HG03025 (cell line): ENCODE measurements at regions not wholly inside any gene's neighbourhood (a gene's known extent, or its start where the extent isn't known, plus 50 kb on each side); places are given as distances from the start of the nearest gene placed in this dataset.
A peak's percentile ranks its signal among the peaks of the same experiment; 100 is the strongest.
"Not testable (repeated sequence)": the region's sequence is repeated elsewhere in the genome, so short reads cannot be mapped to it uniquely, and the experiment has no call there.

Experiments used
- ATAC-seq: cut with Tn5 transposase; IDR thresholded peaks from one replicate; pipeline ENCODE4 v1.9.1; 2021; ENCODE audit warnings: mild to moderate bottlenecking, moderate library complexity; ENCODE audit not compliant: unreplicated experiment, low FRiP score

- ATAC-seq: no peak
Observed at GRCh38 chr6:27684264-27685211, 211.6 kb upstream of the ZNF184 start.

GRCh38 chr6:27679964-27680694 lies 207.2 kb upstream of the ZNF184 start:
- no peak for ATAC-seq

- ATAC-seq: no peak
Observed at GRCh38 chr6:27679308-27679963, 206.5 kb upstream of the ZNF184 start.

GRCh38 chr6:27678469-27678868 lies 205.6 kb upstream of the ZNF184 start:
- no peak for ATAC-seq

DNA sequence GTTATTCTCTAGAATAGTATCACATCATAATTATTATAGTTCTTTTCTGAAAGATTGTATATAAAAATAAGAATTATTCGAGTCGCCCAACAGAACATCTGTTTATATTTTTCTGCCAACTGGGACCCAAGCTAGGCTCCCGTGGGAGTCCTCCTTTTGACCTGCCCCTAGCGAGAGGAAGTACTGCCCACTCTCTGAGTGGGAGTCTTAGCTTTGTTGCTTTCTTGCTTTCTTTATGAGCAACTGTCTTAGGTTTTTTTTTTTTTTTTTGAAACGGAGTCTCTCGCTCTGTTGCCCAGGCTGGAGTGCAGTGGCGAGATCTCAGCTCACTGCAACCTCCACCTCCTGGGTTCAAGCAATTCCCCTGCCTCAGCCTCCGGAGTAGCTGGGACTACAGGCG lies 202.0 kb upstream of the ZNF184 start:
- no peak for ATAC-seq

GRCh38 chr6:27672113-27672799 lies 199.4 kb upstream of the ZNF184 start:
- peak; percentile 58 for ATAC-seq

DNA sequence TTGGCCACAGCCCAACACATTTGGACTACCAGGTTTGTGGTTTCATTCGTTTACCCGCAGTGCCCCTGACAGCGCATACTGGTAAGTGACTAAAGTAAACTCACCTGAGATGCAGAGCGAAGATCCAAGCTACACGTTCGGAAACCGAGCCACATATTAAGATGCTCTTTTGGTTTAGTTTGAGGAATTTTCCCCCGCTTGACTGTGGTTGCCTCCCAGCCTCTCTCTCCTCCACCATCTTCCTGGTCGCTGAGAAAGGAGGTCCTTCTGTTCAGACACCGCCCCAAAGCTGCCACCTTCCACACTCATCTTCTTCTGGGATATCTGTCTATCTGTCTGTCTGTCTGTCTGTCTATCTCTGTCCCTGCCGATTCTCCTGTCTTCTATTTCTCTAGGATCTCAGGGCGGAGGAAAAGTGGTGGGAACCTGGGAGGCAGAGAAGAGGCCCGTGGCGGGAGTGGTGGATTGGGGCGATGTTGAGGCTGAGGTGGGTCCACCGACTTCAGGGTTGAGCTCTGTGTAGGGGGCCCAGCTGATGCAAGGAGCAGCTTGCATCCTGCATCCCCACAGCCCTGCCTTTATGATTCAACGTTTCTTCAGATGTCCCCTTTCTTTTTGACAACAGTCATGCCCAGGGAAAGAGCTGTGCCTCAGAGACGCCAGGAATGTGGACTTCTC lies 196.9 kb upstream of the ZNF184 start:
- ATAC-seq: no peak

DNA sequence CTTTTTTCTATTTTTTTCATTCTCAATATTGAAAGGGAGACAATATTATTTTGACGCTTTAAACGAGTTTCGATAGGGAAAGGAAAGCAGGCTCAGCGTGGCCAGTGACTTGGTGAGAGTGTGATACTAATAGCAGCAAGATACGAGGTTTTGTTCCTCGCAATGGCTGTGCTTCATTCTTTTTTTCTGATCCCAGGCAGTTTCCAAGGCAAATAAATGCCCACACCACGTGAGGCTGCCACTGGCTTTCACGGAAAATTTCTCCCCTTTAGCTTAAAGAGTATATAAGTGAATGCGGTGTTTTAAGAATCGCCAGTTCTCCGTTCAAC lies 196.4 kb upstream of the ZNF184 start:
- no peak for ATAC-seq

DNA sequence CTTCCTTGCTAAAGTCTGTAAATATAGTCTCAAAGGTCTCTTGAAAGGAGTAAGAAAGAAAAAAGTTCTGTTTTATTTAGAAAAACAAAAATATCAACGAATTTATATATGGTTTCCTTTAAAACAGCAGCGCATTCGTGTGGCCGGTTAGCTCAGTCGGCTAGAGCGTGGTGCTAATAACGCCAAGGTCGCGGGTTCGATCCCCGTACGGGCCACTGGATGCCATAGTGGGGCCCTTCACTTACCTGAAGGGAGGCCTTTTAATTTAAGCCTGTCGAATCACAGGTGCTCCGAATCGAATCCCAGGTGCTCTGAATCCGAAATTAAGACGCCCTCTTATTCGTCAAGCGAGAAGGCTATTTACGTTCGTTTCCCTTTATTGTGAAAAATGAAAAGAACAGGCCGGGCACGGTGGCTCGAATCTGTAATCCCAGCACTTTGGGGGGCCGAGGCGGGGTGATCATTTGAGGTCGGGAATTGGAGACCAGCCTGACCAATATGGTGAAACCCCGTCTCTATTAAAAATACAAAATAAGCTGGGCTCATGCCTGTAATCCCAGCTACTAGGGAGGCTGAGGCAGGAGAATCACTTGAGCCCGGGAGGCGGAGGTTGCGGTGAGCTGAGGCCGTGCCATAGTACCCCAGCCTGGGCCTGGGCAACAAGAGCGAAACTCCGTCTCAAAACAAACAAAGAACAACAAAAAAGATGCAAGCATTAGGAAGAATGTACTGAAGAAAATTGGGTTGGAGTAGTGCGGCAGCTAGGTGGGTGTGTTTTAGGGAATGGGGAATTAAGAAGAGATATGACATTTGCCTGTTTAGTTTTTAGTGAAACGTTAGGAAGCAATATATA lies 195.8 kb upstream of the ZNF184 start:
- no peak for ATAC-seq

DNA sequence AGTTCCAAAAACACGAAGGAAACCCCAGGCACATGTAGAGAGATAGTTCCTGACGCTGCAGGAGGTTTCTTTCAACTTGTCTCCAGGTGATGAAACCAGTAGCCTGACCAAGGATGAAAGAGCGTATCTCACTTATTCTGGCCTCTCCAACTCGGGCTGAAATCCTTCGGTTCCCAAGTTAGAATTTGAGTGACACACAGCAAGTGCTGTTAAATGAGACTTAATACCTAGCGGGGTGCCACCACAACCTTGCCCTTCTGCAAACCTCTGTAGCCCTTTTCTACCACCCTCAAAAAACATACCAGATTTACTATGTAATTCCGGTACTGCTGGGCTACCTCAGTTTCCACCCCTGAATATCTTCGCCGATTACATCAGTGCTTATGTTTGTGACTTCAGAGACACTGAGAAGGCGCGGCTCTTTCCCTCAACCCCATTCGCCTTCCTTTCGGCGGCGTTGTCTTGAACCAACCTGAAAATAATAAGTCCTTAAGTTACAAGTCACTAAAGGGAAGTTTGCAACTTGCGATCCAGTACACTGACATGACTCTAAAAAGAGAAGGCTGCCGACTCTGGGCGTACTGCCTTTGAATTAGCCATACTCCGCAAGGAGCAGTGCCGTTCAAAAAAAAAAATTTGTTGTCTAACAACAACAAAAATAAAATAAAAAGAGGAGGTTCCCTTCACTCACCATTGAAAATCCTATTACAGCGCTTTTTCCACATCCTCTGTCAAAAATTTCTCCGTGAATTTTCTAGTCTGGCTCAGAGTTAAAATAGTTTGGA lies 194.9 kb upstream of the ZNF184 start:
- ATAC-seq: no peak

GRCh38 chr6:27667016-27667656 lies 194.2 kb upstream of the ZNF184 start:
- ATAC-seq: no peak

DNA sequence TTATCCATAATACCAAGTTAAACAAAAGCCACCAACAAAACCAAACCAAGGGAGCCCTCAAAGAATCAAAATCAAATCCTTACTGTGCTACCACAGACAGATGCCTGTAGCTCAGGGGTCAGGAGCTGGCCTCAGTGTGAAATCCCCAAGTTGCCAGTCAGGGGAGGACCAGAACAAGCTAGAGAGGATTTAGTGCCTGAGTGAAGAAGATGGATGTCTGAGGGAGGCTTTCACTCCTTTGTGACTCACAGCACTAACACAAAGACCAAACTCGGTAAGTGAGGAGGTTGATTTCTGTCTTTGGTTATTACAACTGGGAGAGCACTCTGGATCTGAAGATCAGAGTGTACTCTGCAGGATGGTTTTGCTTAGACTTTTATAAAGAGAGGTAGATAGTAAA lies 189.9 kb upstream of the ZNF184 start:
- ATAC-seq: no peak

DNA sequence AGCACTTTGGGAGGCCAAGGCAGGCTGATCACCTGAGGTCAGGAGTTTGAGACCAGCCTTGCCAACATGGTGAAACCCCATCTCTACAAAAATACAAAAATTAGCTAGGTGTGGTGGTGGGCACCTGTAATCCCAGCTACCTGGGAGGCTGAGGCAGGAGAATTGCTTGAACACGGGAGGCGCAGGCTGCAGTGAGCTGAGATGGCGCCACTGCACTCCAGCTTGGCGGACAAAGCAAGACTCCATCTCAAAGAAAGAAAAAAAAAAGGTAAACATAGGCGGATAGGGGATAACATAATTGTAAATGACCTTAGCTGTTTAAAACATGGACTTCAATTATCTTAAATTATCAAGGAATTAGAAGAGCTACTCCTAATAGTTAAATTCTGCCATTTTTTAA lies 189.3 kb upstream of the ZNF184 start:
- not testable (repeated sequence) for ATAC-seq

GRCh38 chr6:27653143-27653825 lies 180.4 kb upstream of the ZNF184 start:
- not testable (repeated sequence) for ATAC-seq

GRCh38 chr6:27651371-27651732 lies 178.4 kb upstream of the ZNF184 start:
- no peak for ATAC-seq

- no peak for ATAC-seq
Observed at GRCh38 chr6:27650620-27651370, 177.9 kb upstream of the ZNF184 start.

DNA sequence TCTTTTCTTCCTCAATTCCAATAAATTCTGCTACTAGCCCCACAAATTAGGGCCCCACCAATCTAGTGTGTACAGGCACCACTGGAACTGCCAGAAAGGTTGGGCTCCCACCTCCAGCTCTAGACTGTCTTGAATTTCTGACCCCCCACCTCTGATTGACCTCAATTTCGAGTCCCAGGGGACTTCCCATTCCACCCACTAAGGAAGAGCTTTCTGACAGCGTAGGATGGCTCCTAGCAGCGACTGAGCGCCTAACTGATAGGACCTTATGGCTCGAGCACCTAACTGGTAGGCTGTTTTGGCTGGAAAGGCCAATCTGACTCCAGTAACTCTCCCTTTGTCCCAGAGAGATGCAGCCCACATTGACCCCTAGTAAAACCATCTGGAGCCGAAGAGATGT lies 171.6 kb upstream of the ZNF184 start:
- ATAC-seq: no peak
